ENCODE measurements at regions not wholly inside any gene's neighbourhood (a gene's known extent, or its start where the extent isn't known, plus 50 kb on each side); places are given as distances from the start of the nearest gene placed in this dataset.

GRCh38 chr12:20134652-20135051, 233.7 kb upstream of the PDE3A start:
- no peak for TF ChIP-seq RAD21 (IDR thresholded peaks at IDR 0.05)
- no peak for TF ChIP-seq FOXA1 (IDR thresholded peaks at IDR 0.05)
- no peak for TF ChIP-seq YY1 (IDR thresholded peaks at IDR 0.05)
- no peak for TF ChIP-seq CTCF (IDR thresholded peaks at IDR 0.05; ENCODE audit: low read depth, low read length, missing input control)
- TF ChIP-seq HNF4A (conservative IDR thresholded peaks at IDR 0.05) = no peak
- no peak for TF ChIP-seq HNF4G (IDR thresholded peaks at IDR 0.05)
- no peak for TF ChIP-seq NR2F2 (IDR thresholded peaks at IDR 0.05)
- TF ChIP-seq TAF1 (conservative IDR thresholded peaks at IDR 0.05) = no peak
- no peak for TF ChIP-seq GABPA (IDR thresholded peaks at IDR 0.05 in 1 of 2, conservative IDR thresholded peaks at IDR 0.05 in 1 of 2)
- no peak for TF ChIP-seq JUND (IDR thresholded peaks at IDR 0.05)
- no peak for TF ChIP-seq SP1 (IDR thresholded peaks at IDR 0.05)
- TF ChIP-seq MAX (IDR thresholded peaks at IDR 0.05) = no peak
- no peak for TF ChIP-seq EGR1 (IDR thresholded peaks at IDR 0.05; ENCODE audit: low read depth in 2 of 2)
- TF ChIP-seq REST (IDR thresholded peaks at IDR 0.05) = no peak
- TF ChIP-seq RXRA (IDR thresholded peaks at IDR 0.05) = no peak
- TF ChIP-seq ZBTB33 (IDR thresholded peaks at IDR 0.05) = no peak
- no peak for TF ChIP-seq ATF3 (IDR thresholded peaks at IDR 0.05)
- TF ChIP-seq FOXA2 (IDR thresholded peaks at IDR 0.05) = no peak
- H3K27me3 ChIP-seq (ENCODE audit: control insufficient read depth in 4 of 4, insufficient read depth in 4 of 4, low read length in 3 of 4) = no peaks in the 10 kb centered on the region
- H3K36me3 ChIP-seq (ENCODE audit: control insufficient read depth in 4 of 4, insufficient read depth in 3 of 4, low read depth in 1 of 4, low read length in 3 of 4) = no peaks in the 10 kb centered on the region
- H3K9ac ChIP-seq (ENCODE audit: low read depth in 1 of 2, low read length in 2 of 2) = no peak overlapping the region
- 76% methylated on average over 3 of the region's 3 CpGs for WGBS
- H3K4me3 ChIP-seq (ENCODE audit: low read depth in 1 of 3, low read length in 3 of 3) = no peak overlapping the region
- DNase-seq (ENCODE audit: low spot score) = no peak
- H3K4me1 ChIP-seq (ENCODE audit: control insufficient read depth in 4 of 4, insufficient read depth in 4 of 4, low read length in 3 of 4) = no peaks in the 10 kb centered on the region
- no peak overlapping the region for H3K27ac ChIP-seq (ENCODE audit: low read depth in 1 of 2, low read length in 2 of 2)
- no peaks in the 10 kb centered on the region for H3K9me3 ChIP-seq (ENCODE audit: control insufficient read depth in 4 of 4, low read length in 3 of 4)
